GM21367 (cell line): ENCODE measurements at regions not wholly inside any gene's neighbourhood (a gene's known extent, or its start where the extent isn't known, plus 50 kb on each side); places are given as distances from the start of the nearest gene placed in this dataset.
"Not testable (repeated sequence)": the region's sequence is repeated elsewhere in the genome, so short reads cannot be mapped to it uniquely, and the experiment has no call there.

ENCODE experiments used
- ATAC-seq: cut with Tn5 transposase; IDR thresholded peaks from one replicate; pipeline ENCODE4 v1.9.1; 2021; ENCODE audit not compliant: unreplicated experiment

- ATAC-seq: no peak
These were observed 1607.4 kb downstream of the C4orf33 start for GRCh38 chr4:130703211-130703935.

GRCh38 chr4:130705023-130705422 is 1609.1 kb downstream of the C4orf33 start:
- no peak for ATAC-seq

DNA sequence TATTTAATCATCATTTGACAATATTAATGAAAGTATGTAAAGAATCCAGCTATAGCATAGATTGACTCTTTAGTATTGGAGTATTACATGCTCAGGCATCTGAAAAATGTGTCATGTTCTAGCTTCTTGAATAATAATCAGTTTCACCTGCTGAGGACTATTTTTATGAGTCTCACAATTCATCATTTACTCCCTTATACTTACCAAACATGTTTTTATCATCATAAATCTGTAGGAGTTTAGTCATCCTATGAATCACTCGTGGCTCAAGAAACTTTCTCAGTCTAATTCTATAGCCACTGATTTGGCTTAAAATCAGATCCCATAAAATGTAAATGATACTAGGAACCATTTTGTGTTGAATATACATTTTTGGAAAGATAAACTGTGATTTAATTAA is 1616.1 kb downstream of the C4orf33 start:
- no peak for ATAC-seq

GRCh38 chr4:130714006-130714405 is 1618.1 kb downstream of the C4orf33 start:
- ATAC-seq: no peak

GRCh38 chr4:130722361-130722760 is 1626.4 kb downstream of the C4orf33 start:
- ATAC-seq: no peak

DNA sequence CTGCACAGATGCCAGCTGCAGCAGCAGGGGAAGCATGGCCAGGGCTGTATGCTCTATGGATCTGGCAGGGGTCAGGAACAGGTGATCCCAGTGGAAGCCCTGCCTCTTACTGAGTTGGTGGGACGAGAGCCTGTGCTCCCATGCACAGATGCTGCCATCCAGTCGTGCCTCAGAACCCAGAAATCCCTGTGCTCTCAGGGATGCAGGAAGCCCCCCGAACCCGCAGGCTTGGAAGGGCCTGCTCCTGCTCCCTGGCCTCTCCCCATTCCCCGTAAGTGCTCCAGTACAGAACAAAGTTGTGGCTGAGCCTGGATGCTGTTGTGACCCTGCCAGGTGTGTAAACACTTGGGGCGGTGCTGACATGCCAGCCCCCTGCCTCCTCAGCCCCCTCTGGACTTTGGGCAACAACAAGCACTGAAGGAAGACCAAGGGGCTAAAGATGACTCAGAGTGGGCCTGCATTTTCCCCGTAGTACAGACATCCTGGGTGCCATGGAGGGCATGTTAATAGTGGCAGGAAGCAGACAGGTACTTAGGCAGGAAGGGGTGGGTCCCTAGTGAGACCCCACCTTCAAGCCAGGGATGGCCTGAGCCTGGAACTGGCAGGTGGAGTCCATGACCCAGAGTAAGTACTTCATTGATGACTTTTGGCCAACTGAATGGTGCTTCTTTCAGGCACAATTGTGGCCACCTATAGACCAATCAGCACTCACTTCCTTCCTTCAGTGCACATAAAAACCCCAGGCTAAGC is 1640.7 kb downstream of the C4orf33 start:
- ATAC-seq: no peak

DNA sequence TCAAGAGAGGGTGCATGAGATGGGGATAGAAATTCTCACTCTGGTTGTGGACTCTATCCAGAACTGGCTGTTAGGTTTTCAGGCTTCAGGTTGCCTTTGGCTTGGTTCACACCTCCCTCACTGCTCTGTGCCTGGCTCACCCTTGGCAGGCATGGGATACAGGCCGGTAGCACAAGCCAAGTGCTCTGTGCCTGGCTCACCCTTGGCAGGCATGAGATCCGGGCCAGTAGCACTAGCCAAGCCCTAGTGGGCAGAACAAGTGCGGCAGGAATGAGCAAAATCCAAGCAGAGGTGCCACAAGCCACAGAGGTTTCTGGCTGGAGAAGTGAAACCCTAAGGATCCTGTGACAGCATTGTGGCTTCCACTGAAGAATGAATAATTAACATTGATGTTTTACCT is 1642.3 kb downstream of the C4orf33 start:
- no peak for ATAC-seq

DNA sequence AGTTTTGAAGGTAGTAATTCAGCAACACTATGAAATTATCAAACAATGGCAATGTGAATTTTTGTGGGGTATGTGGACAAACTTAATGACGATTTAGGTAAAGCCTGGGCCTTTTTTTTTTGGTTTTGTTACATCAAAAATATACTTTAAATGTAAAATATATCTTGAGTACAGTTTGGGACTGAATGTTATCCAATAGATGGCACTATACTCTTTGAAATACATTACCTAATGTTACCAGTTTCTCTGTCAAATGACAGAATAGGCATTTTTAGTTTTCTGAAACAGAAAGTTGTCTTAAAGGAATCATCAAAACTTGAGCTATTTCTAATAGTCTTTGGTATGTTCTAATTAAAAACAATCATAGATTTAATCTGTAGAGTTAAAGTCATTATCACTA is 1651.9 kb downstream of the C4orf33 start:
- no peak for ATAC-seq

DNA sequence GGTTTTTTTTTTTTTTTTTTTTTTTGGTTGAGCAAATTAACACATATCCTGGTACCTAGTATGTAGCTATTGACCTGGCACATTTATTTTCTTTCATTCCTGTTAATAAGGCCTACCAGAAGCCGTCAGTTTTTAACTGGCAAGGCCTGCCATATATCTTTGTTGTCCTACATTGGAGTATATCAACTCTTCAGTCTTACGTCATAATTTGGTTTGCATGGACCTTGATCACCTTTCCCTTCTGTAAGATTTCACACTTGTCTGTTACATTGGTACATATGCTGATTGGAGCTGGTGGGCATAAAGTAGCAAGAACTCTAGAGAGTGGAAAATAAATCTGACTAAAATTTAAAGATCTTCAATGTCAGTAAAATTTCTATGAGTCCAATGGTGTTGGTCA is 1658.0 kb downstream of the C4orf33 start:
- ATAC-seq: no peak

GRCh38 chr4:130760246-130760645 is 1664.3 kb downstream of the C4orf33 start:
- no peak for ATAC-seq

GRCh38 chr4:130767384-130767783 is 1671.4 kb downstream of the C4orf33 start:
- not testable (repeated sequence) for ATAC-seq

- not testable (repeated sequence) for ATAC-seq
These were observed 1677.0 kb downstream of the C4orf33 start for GRCh38 chr4:130772966-130773365.

- no peak for ATAC-seq
These were observed 1712.5 kb downstream of the C4orf33 start for GRCh38 chr4:130808492-130808891.

DNA sequence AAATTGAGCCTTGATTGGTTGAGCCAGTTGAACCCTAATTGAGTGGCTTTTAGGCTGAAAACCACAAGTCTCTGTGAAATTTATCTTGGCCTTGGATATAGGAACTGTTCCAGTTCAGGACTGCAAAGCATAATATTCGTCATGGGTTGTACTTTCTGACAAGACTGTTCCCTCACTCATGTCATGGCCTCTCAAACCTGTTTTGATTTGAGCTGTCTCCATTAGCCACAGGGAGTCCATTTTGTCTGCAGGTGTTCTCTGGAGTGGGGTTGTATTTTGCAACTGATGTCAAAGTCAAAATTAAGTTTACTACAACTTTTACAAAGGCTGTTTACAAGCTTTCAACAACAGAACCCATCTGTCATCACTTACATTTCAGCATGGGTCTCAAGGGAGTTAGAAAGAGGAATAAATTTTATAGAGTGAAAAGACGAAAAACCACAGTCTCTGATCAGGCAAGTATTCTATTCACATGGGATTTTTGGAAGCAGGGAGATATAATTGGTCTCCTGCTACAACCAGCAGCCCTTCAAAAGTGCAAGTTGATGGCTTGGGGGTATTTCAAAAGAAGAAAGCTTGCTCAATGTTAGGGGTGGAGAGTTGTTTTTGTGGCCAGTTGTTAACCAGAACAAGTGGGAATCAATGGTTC is 1716.3 kb downstream of the C4orf33 start:
- ATAC-seq: no peak

DNA sequence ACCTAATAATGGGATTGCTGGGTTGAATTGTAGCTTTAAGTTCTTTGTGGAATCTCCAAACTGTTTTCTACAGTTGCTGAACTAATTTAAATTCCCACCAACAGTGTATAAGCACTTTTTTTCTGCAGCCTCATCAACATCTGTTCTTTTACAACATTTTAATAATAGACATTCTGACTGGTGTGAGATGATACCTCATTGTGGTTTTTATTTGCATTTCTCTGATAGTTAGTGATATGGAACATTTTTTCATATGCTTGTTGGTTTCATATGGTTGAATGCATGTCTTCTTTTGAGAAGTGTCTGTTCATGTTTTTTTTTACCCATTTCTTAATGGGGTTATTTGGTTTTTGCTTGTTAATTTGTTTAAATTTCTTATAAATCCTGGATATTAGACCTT is 1718.9 kb downstream of the C4orf33 start:
- ATAC-seq: no peak

GRCh38 chr4:130820448-130820847 is 1724.5 kb downstream of the C4orf33 start:
- no peak for ATAC-seq

- ATAC-seq: no peak
These were observed 1729.3 kb downstream of the C4orf33 start for GRCh38 chr4:130825284-130825683.

- no peak for ATAC-seq
These were observed 1754.1 kb downstream of the C4orf33 start for GRCh38 chr4:130850019-130850524.

DNA sequence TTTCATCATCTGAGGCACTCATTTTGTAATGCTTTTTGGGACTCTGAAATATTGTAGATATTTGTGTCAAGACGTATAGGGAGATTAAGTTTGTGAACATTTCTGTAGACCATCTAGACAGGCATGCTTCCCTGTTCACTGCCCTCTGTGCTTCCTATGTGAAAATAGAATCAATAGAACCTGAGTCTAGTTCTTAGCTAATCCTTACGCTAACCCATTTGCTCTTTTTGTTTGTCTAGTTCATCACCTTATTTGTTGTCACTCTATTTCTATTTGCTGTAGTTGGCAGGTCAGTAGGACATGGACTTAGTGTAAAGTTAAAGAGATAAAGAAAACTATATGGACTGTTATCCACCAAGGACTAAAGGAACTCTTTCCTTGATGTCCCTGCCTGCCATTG is 1755.2 kb downstream of the C4orf33 start:
- ATAC-seq: no peak

DNA sequence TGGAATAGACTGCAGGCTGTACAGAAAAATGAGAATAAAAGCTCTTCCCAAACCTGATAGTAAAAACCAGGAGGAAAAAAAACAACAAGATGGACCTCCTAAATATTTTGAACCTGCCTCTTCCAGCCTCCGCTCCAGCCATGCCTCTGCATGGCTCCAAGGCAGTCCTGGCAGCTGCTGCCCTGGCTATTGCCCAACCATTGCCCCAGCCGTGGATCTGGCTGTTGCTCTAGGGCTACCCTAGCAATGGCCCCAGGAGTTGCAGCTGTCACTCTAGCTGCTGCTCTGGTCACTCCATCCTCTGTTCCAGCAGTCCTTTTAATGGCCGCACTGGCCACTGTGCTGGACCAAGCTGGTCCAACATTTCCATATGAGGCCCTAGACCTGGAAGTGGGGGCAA is 1756.0 kb downstream of the C4orf33 start:
- ATAC-seq: no peak

GRCh38 chr4:130855533-130855932 is 1759.6 kb downstream of the C4orf33 start:
- no peak for ATAC-seq

- no peak for ATAC-seq
These were observed 1764.0 kb downstream of the C4orf33 start for GRCh38 chr4:130859991-130860390.
